GM19240 (cell line): ENCODE measurements at regions not wholly inside any gene's neighbourhood (a gene's known extent, or its start where the extent isn't known, plus 50 kb on each side); places are given as distances from the start of the nearest gene placed in this dataset.

Source experiments
- DNase-seq: peaks from one replicate; pipeline ENCODE4 v3.0.0; 2011; ENCODE audit warnings: low spot score; ENCODE audit not compliant: insufficient read length

DNA sequence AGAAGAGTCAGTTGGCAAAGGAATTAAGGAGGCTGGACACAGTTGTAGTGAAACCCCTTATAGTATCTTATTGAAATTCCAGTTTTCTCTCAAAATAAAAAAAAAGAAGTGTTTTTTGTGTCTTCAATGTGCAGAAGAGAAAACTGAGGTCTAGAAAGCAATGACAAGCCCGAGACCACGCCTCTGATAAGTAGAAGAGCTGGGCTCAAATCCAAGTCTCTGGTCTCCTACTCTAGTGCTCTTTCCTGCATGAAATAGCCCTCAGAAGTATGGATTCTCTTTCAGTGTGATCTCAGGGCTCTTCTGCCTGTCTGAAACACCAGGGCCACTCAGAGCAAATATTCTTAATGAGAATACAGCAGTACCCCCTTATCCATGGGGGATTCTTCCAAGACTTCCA is 200.9 kb downstream of the KIF18A start:
- no peak for DNase-seq

DNA sequence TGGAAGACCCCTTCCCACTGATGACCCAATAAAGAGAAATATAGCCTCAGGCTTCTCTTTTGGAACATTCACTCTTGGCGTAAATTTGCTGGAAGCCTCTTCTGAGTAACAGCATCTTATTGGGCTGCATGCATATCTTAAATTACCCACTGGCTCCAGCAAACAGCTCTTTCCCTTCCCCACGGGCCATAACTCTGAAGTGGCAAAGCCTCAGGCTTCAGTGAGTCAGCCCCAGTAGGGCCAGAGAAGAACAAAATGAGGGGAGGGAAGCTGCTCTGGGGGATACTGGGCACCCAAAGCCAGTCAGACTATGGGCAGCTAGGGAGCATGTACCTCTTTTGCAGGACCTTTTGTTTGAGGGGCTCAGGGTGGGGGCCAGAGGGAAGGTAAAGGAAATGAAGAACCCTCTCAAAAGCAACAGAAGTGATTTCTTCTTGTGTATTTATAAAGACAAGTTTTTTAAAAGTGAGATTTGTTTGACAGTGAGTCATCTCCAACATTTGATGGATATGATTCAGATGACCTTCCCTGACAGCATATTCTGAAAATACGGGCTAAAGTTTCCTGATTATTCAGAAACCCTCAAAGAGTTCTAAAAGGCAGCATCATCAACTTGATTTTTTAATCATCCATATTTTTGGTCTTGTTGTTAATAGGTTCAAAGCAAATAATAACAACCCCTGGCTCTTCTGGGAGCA is 203.4 kb downstream of the KIF18A start:
- DNase-seq: no peak

DNA sequence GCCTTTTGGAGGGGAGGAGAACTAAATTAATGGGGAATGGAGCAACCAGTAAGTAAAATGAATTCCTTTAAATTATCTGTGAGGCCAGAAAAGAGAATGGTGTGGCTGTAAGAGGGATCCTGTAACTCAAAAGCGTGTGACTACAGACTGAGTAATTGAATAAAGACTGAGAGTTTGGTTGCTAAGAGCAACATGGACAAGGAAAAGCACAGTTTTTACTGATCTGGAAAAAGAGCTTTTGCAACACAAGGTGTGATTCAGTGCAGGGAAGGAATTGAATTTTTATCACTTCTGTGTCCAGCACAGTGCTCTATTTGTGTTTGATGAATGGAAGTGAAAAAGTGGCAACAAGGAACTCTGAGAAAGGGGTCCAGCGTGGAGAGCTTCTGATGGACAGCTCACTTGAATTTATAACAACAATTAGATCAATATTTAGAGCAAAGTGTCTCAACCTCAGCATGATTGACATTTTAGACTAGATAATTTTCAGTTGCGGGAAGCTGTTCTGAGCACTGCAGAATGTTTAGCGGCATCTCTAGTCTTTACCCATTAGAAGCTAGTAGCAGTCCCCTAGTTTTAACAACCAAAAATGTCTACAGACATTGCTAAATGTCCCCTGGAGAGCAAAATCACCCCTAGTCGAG is 202.8 kb upstream of the BDNF start:
- DNase-seq: no peak

DNA sequence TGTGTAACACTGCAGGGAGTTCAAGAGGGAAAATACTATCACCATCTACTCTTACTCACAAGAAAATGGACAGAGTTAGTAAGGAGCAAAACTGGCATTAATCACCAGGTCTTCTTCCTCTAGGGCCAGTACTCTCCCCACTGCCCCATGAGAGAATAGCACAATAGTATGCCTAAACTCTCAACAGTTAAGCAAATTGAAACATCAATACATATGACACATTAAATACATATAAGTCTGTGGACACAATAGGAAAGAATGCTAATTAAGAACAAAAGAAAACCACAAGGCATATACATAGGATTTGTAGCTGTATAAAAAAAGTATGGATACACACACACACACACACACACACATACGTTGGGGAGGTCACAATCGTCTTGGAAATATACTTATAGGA is 197.9 kb upstream of the BDNF start:
- DNase-seq: no peak

DNA sequence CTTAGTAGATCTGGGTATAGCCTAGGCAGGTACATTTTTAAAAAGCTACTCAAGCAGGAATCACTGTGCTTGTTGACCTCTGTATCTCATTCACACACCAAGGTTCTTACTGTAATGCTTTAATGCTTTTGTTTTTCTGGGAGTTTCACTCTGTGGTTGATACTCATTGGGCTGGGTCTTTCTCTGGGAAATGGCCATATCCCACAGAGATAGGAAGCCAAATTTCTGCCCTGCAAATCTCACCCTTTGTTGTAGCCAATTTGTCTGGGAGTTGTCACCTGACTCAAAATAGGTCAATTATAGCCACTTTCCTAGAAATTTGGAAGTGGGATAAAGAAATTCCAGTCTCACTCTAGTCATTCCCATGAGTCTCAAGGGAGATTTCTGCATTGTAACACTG is 195.8 kb upstream of the BDNF start:
- DNase-seq: no peak

DNA sequence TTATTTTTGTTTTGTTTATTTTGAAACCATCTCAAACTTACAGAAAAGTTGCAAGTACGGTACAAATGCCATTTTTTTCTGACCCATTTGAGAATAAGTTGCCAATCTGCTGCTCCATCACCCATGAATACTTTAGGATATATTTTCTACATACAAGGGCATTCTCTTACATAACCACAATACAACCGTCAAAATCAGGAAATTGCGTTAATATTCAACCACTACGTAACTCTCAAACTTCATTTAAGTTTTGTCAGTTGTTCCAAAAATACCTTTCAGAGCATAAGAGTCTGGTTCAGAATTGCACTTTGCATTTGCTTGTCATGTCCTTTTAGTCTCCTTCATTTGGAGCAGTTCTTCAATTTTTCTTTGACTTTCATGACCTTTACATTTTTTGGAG is 194.3 kb upstream of the BDNF start:
- no peak for DNase-seq

DNA sequence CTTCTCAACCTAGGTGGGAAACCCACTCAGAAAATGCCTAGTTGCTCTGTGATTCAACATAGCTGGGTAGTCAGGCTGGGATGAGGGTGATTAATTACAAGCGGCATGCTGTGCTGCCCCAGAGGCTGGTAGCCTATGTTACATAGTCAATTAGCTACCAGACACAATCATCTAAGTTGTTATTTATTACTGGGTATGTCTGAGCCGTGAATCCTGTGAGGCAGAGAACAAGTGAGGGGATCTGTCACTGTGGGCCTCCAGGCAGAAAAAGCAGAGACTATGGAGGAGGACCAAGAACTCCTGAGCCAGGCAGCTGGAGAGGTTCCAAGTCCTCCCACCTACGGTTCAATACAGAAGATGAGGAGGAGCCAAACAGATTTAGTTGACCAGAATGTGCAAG is 186.6 kb upstream of the BDNF start:
- no peak for DNase-seq

DNA sequence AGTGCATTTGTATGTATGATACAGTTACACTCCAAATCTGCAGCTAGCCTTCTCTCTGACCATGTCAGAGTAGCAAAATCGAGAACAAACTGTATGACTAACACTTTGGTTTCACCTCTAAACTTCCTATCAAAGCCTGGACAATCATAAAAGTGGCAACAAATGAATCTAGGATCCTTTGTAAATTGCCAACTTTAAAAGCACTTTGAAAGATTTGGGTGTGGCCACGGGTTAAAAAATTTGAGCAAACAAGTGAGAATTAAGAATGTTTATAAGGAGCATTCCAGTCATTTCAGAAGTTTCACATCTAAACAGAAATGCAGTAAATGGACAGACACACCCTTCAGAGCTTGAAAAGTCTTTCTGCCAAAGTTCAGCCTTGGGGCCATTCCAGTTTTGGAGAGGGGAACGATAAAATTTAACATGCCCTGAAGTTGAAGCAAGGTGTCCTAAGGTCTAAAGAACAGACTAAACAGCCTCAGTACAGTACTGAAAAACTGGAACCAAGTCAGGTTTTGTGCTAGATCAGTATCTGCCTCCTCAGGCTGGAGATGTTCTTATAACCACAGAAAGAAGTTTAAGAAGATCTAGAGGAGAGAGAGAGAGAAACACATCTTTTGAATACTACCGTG is 181.9 kb upstream of the BDNF start:
- DNase-seq: no peak

DNA sequence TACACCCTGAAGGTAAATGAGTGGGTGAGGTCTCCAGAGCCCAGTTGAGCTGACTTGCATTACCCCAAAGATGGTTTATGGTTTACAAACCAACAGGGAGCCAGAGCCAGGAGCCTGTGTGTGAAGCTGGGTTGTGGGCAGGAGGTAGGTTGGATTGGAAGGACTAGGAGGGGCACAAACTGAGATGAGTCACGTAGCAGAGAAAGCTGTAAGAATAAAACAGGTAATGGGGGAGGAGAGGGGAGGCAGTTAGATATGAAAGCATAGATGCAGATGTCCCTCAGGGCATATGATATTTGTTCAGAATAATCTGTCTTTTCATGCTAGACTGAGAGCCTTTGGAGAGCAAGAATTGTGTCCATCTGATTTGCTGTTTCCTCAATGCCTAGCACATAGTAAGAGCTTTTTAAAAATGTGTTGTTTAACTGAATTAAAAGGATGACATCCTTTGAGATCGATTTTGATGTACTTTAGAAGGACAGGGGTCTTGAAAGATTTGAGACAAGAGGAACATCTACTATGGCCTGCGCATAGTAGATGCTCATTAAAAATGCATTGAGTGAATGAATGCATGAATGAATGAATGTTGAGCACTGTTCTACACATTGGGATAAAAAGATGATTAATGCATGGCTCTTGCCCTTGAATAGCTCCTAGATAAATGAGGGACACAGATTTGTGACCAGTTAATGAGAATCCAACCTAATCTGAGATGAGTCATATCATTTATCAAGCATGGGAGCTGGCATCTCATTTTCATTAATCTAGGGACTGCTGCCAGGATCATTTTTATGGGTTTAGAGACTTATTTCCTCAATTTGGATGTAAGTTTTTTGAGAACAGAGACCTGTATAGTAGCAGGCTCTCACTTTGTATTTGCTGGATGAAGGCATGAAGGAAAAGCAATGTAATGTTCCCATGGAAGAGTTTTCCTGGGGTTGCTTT is 175.8 kb upstream of the BDNF start:
- DNase-seq: no peak

DNA sequence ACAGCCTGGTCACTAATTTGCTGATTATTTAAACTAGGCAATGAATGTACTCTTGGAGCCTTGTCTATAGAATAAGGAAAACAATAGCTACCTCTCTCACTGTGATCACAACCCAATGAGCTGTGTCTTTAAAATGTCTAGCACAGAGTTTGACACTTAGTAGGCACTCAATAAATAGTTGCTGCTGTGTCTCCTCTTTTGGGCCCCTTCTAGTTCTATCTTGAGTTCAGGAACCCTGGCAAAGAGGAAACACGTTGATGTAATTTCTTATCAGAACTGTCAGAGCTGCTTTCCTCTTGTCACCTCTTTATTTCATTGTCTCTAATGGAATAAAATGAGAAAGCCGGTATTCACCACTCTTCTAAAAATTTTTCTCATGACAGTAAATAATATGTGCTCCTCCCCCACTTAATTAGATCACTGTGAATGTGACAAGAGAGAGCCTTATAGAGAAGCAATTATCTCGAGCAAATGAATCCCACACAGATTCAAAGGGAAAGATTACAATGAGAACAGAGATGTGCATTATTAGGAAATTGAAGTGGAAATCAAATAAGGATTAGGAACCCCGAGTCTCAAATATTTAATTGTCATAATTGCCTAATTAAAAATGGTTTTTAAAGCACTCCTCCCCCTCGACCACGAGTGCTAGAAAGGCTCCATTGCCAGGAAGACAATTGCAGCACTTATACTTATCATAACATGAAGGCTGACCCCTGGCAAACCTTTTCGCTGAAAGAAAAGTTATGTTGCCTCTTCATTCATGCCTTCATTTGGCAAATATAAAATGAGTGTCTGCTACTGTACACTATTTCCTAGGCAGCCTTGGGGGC is 175.0 kb upstream of the BDNF start:
- no peak for DNase-seq

DNA sequence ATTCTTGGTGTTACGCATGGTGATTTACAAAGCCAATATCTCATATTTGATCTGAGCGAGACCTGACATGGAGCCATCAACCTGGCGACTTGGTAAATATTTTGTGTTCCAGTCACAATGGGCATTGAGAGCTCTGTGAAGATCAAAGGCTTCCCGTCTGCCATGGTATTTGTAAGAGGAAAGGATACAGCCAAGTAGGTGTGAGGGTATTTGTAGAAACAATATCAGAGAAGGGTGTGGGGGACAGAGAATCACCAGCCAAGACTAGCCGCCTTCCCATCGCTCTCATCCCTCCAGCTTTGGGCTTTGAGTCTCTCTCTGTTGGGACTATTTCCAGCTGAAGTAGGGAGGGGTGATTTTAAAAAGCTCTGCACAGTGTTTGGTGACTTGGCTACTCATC is 173.4 kb upstream of the BDNF start:
- no peak for DNase-seq

DNA sequence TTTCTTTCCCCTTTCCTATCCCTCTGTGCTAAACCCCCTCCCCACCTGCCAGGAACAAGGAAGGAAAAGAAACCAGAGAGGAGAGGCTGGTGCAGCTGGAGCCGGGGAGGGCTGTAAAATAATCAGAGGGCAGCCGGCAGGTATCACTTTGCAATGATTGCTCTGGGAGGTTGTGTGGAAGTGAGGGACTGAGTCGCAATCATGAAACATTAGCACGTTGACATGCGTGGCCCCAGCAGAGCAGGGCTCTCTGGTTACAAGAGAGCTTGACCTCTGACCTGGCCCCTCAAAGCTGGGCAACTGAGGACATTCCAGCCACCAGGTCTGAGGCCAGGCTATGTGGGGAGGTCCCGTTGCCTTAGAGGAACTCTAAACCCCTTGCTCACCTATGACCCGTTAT is 170.8 kb upstream of the BDNF start:
- no peak for DNase-seq

DNA sequence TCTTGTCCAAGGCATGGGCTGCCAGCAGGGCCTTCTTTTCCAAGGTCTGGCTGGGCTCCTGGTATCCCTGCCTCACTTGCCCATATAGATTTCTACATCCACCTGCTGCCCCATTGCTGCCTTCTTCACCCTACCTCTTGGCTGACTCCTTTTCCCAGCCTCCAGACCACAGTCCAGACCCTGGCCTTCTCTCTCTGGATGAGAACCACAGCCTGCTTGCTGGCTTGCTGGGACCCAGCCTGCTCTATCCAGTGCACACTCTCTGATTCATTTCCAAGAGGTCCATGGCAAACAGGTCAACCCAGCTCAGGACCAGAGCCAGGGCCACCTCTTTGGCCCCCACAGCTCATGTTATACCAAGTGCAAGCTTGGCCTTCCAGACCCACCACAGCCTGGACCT is 169.4 kb upstream of the BDNF start:
- no peak for DNase-seq

DNA sequence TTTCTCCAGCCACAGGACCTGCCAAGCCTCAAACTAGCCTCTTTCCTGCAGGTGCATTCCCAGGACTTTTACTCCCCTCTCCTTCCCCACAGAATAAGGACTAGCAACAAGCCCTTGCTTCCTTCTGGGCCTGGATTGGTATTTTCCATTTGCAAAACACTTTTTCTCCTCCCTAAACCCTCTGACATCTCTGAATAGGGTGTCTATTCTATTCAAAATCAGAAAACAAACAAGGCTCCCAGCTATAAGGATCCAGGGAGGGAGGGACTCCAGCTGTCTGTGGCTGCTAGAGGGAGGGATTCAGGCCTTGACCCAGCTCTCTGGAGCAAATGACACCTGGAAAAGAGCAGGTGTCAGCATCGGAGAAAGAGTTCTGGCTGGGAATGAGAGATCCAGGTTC is 168.5 kb upstream of the BDNF start:
- no peak for DNase-seq

DNA sequence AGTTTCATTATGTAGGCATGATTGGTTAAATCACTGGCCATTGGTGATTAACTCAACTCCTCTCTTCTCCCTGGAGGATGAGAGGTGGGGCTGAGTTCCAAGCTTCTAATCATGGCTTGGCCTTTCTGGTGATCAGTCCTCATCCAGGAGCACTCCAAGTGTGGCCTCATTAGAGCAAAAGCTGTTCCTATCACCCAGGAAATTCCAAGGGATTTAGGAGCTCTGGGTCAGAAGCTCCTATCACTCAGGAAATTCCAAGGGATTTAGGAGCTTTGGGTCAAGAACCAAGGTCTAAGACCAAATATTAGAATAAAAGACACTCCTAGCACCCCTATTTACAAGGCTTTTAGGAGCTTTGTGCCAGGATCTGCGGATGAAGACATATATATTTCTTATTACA is 168.0 kb upstream of the BDNF start:
- DNase-seq: no peak

DNA sequence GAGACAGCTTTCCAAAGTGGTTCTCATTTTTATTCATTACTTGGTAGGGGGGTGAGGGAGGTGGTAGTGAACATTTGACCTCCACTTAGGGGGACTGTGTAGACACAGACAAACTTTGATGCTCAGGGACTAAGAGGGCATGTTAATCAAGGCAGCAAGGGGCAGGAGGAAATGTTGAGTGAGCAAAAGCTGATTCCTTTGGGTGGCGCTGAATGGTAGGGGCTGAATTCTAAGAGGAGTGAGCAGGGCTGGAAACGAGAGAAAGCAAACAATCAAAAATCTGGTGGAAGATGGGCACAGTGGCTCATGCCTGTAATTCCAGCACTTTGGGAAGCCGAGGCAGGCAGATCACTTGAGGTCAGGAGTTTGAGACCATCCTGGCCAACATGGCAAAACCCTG is 164.8 kb upstream of the BDNF start:
- DNase-seq: no peak

DNA sequence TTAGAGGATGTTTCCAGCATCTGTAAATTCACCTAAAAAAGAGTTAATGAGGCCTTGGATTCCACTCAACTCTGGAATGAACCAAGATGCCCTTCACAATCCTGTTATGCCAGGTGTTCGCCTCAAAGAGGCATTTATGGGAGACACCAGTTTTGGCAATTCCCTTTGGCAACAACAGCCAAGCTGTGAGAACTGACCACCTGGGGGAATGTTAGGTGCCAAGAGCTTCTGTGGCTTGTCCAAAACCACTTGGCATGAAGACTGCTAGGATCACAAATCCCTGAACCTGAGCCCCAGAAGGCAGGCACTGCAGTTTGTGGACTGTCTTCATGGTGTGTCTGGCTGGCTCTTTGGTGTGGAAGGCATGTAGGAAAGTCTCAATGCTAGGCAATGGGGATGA is 164.4 kb upstream of the BDNF start:
- DNase-seq: no peak

DNA sequence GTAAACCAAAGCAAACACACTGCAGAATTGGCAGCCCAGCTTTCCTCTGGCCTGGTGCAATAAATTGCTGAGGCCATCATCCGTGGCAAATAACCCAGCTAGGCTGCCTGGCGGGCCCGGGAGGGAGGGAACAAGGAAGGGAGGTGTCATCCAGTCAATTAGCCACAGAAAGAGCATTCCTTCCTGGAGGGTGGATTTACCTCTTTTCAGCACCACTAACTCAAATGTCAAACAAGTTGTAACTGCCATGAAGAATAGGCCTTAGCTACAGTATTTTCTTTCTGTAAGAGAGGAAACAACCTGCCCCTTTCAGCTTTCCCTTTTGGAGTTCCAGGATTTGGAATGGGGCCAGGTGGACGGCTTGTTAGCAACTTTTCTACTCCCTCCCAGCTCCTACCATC is 163.8 kb upstream of the BDNF start:
- no peak for DNase-seq

DNA sequence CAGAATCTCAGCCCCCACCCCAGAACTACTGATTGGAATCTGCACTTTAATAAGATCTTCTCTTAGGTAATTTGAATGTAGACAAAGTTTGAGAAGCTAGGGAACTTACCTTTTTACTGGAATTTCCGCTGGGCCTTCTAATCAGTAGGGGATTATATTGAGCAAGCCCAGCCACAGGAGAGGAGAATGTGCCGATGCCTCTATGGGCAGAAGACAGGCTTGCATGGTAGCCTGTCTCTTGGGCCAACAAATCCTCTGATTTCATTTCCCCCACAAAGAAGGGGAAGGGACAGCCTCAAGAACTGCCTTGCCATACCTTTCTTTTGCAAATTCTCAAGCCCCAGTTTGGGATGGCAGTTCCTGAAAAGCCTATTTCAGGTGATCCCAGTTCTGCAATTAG is 163.4 kb upstream of the BDNF start:
- DNase-seq: no peak

DNA sequence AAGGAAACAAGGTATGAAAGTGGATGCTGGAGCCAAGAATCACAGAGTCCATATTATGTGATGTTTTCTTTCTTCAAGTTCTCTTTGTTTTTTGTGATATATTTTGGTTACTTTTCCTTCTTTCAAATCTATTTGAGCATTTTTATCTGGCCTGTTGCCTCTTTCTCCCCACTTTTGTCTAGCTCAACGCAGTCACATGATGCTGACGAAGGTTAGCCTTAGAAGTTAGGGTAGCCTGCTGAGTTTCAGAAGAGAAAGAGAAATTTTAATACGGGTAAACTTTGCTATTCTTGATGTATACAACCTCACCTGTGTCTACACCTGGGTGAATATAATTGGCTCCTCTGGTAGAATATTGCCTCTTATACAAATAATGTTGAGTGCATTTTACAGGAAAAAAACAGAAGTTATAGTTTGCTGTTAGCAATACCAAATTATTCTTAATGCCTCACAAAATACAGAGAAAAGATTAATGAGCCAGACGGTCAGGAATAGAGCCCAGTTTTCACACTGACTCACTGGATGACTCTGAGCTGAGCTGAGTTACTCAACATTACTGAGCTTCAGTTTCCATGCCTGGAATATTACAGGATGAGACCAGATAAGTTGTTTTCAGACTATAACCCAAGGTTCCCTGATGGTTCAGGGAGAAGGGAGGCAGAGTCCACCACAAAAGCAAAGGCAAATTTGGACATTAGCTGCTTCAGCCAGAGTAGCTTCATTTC is 161.6 kb upstream of the BDNF start:
- no peak for DNase-seq
